GM23248 (cell line): ENCODE measurements at regions not wholly inside any gene's neighbourhood (a gene's known extent, or its start where the extent isn't known, plus 50 kb on each side); places are given as distances from the start of the nearest gene placed in this dataset.

Experiments used
- EZH2 ChIP-seq: fragments of 200-600 bp; sonication (generic); IDR thresholded peaks from 2 replicates; pipeline ENCODE4 v1.6.1; 2018; ENCODE audit warnings: antibody characterized with exemption, mild to moderate bottlenecking; ENCODE audit not compliant: insufficient read depth, poor library complexity, severe bottlenecking
- EZH2phosphoT487 ChIP-seq: fragments of 200-600 bp; sonication (generic); IDR thresholded peaks from 2 replicates; pipeline ENCODE4 v1.6.1; 2018; ENCODE audit warnings: antibody characterized with exemption, moderate library complexity, mild to moderate bottlenecking, low read depth; ENCODE audit not compliant: insufficient read depth

DNA sequence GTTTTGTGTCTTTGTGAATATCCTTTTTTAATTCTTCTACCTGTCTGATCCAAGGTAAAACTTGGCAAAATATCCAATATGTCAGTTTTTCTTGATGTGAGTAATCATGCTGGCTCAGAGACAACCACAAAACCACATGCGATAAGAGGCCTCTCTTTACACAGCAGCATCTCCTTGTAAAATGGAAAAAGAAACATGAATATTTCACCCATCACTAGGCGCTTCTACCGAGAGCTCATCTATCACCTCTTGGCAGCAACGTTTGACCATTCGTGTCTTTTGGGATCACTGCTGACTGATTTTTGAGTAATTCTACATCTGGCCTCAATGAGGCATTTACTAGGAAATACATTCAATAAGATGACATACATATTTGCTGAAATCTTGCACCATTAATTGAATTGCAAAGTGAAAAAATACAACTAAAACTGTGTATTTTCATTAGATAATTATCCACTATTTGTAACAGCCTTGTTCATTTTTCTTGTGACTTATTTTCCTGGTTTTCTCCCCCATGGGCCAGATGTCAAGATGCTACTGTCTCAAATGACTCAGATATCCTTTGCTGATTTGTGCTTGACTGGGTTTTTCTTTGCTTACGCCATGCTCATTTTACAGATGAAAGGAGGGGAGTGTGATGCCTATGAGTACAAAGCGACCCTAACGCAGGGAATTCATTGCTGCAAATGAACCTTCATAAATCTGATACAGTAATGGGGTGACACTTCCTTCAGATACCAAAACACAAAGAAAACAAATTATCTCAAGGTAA, 467.5 kb downstream of the FBXO15 start:
- TF ChIP-seq EZH2 (no peak), EZH2phosphoT487 (no peak)
